ENCODE measurements at regions not wholly inside any gene's neighbourhood (a gene's known extent, or its start where the extent isn't known, plus 50 kb on each side); places are given as distances from the start of the nearest gene placed in this dataset.

DNA sequence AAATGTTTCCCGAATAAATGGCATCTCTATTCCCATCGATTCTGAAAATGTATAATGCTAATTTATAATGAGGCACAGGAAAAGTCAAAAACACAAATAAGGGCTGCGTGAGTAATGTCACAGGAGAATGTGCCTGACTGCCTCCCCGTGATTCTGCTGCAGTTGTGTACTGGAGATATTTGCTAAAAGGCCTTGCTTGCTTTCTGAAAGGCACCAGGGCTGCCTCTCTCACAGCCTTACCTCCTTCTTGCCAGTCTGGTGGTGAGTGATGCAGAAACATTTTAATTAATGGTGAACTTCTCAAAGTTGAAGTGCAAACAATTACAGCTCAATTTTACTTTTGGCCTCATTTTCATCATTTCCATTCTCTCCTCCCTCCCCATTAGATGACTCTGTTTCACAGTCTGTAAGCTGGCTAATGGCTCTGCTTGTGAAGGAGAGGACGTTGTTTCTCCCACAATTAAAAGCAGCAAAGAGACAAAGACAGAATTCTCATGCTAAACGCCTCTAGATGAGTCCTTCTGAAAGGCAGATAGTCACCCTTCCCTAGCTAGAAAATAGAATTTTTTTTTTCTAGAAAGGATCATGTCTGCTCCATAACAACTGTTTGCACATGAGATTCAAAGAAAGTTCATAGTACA is 377.6 kb downstream of the MDFIC start:
- TF ChIP-seq POLR2A (IDR thresholded peaks at IDR 0.05) (no peak), CTCF (IDR thresholded peaks at IDR 0.05) (no peak)

All from esophagus squamous epithelium (tissue), 4 donors.